Endodermal cell (in vitro differentiated cells): ENCODE measurements at regions not wholly inside any gene's neighbourhood (a gene's known extent, or its start where the extent isn't known, plus 50 kb on each side); places are given as distances from the start of the nearest gene placed in this dataset.
A peak's percentile ranks its signal among the peaks of the same experiment; 100 is the strongest.

Experiments
- DNase-seq: peaks from one replicate; pipeline ENCODE4 v3.0.0-alpha.2; 2017
- H3K27ac ChIP-seq: 2 replicates; pipeline ENCODE4 v1.5.1; 2013; ENCODE audit warnings: mild to moderate bottlenecking, low read depth, low read length, moderate library complexity
- H3K27me3 ChIP-seq: 2 replicates; pipeline ENCODE4 v1.6.1; 2013; ENCODE audit warnings: mild to moderate bottlenecking, low read length, moderate library complexity; ENCODE audit not compliant: insufficient read depth, control insufficient read depth, poor library complexity, severe bottlenecking
- H3K36me3 ChIP-seq: 2 replicates; pipeline ENCODE4 v1.7.0; 2013; ENCODE audit warnings: mild to moderate bottlenecking, low read length, moderate library complexity; ENCODE audit not compliant: control insufficient read depth, insufficient read depth
- H3K4me1 ChIP-seq: one replicate; pipeline ENCODE4 v1.7.0; 2013; ENCODE audit warnings: low read length; ENCODE audit not compliant: control insufficient read depth, insufficient read depth
- H3K4me3 ChIP-seq: 2 replicates; pipeline ENCODE4 v1.5.1; 2013; ENCODE audit warnings: mild to moderate bottlenecking, low read length, moderate library complexity
- H3K9ac ChIP-seq: 2 replicates; pipeline ENCODE4 v1.6.1; 2013; ENCODE audit warnings: mild to moderate bottlenecking, low read length, moderate library complexity; ENCODE audit not compliant: poor library complexity, severe bottlenecking; ENCODE audit errors: extremely low read depth
- H3K9me3 ChIP-seq: 2 replicates; pipeline ENCODE4 v1.6.1; 2013; ENCODE audit warnings: mild to moderate bottlenecking, low read length, moderate library complexity; ENCODE audit not compliant: control insufficient read depth
- H3K27ac Mint-ChIP-seq: 2 replicates; pipeline ENCODE4 v1.8.0; 2020; ENCODE audit warnings: mixed read lengths
- H3K27me3 Mint-ChIP-seq: 2 replicates; pipeline ENCODE4 v1.8.0; 2021; ENCODE audit warnings: mild to moderate bottlenecking, mixed read lengths; ENCODE audit not compliant: insufficient read depth
- H3K36me3 Mint-ChIP-seq: 2 replicates; pipeline ENCODE4 v1.8.0; 2020; ENCODE audit warnings: low read depth, mixed read lengths
- H3K4me1 Mint-ChIP-seq: 2 replicates; pipeline ENCODE4 v1.8.0; 2020; ENCODE audit warnings: mixed read lengths
- H3K4me3 Mint-ChIP-seq: 2 replicates; pipeline ENCODE4 v1.8.0; 2020; ENCODE audit warnings: mild to moderate bottlenecking, moderate library complexity, mixed read lengths
- H3K9me3 Mint-ChIP-seq: 2 replicates; pipeline ENCODE4 v1.8.0; 2020; ENCODE audit warnings: mild to moderate bottlenecking, mixed read lengths
- CTCF ChIP-seq: fragments of 200-600 bp; sonication (generic); conservative IDR thresholded peaks from 2 replicates; pipeline ENCODE4 v1.5.0; 2021; ENCODE audit warnings: antibody characterized with exemption, mild to moderate bottlenecking
- WGBS, 2 experiments: methylation state at CpG; one replicate each; pipeline versions ENCODE4 v1.1.5 to v1.1.7; 2013; ENCODE audit warnings: missing lambda C conversion rate in 2 of 2, mixed read lengths in 1 of 2; ENCODE audit not compliant: insufficient coverage in 1 of 2, insufficient read length in 1 of 2; 5-methylcytosine and 5-hydroxymethylcytosine counted together

GRCh38 chr14:104297313-104297704, 158.9 kb downstream of the KIF26A start:
- Mint-ChIP-seq H3K4me1 (peaks cover 13% of the 10 kb centered on the region), H3K9me3 (peaks cover 2% of the 10 kb centered on the region), H3K27me3 (no peaks in the 10 kb centered on the region), H3K27ac (no peak overlapping the region), H3K36me3 (no peaks in the 10 kb centered on the region), H3K4me3 (no peak overlapping the region)
- no peak overlapping the region for H3K4me3 ChIP-seq
- H3K9ac ChIP-seq, result no peak overlapping the region
- no peaks in the 10 kb centered on the region for H3K27me3 ChIP-seq
- H3K4me1 ChIP-seq, result no peaks in the 10 kb centered on the region
- 91 to 100% methylated on average over 5 to 7 of the region's 7 CpGs for WGBS, 2 experiments
- TF ChIP-seq CTCF, result no peak
- H3K9me3 ChIP-seq, result no peaks in the 10 kb centered on the region
- peak; percentile 36 for DNase-seq
- no peak overlapping the region for H3K27ac ChIP-seq
- H3K36me3 ChIP-seq, result no peaks in the 10 kb centered on the region

GRCh38 chr14:104297721-104298401, 159.5 kb downstream of the KIF26A start:
- peak; percentile 26 for DNase-seq
- Histone ChIP-seq H3K9ac (no peak overlapping the region), H3K36me3 (no peaks in the 10 kb centered on the region), H3K4me1 (no peaks in the 10 kb centered on the region), H3K9me3 (no peaks in the 10 kb centered on the region), H3K27ac (no peak overlapping the region), H3K4me3 (no peak overlapping the region), H3K27me3 (no peaks in the 10 kb centered on the region)
- Mint-ChIP-seq H3K36me3 (no peaks in the 10 kb centered on the region), H3K27me3 (no peaks in the 10 kb centered on the region), H3K27ac (no peak overlapping the region), H3K4me1 (peaks cover 13% of the 10 kb centered on the region), H3K9me3 (peaks cover 2% of the 10 kb centered on the region), H3K4me3 (no peak overlapping the region)
- 90 to 92% methylated on average over 8 to 11 of the region's 11 CpGs for WGBS, 2 experiments
- TF ChIP-seq CTCF, result no peak

GRCh38 chr14:104298458-104298857, 160.1 kb downstream of the KIF26A start:
- Histone ChIP-seq H3K9ac (no peak overlapping the region), H3K4me3 (no peak overlapping the region), H3K9me3 (no peaks in the 10 kb centered on the region), H3K27me3 (no peaks in the 10 kb centered on the region), H3K4me1 (no peaks in the 10 kb centered on the region), H3K36me3 (no peaks in the 10 kb centered on the region), H3K27ac (no peak overlapping the region)
- no peak for DNase-seq
- Mint-ChIP-seq H3K4me1 (peaks cover 12% of the 10 kb centered on the region), H3K27me3 (no peaks in the 10 kb centered on the region), H3K4me3 (no peak overlapping the region), H3K9me3 (peaks cover 2% of the 10 kb centered on the region), H3K27ac (no peak overlapping the region), H3K36me3 (no peaks in the 10 kb centered on the region)
- TF ChIP-seq CTCF, result no peak
- WGBS, 2 experiments, result 94 to 100% methylated on average over 1 to 3 of the region's 3 CpGs
